ENCODE measurements at regions not wholly inside any gene's neighbourhood (a gene's known extent, or its start where the extent isn't known, plus 50 kb on each side); places are given as distances from the start of the nearest gene placed in this dataset.

- TF ChIP-seq GATA2 (IDR thresholded peaks at IDR 0.05; ENCODE audit: low read depth, low read length) (no peak), GATA3 (IDR thresholded peaks at IDR 0.05; ENCODE audit: low read depth, low read length) (no peak)
Observed at GRCh38 chr5:155193483-155194107, 180.0 kb downstream of the KIF4B start.

Measured in SH-SY5Y (cell line).